HepG2 (cell line): ENCODE measurements at regions not wholly inside any gene's neighbourhood (a gene's known extent, or its start where the extent isn't known, plus 50 kb on each side); places are given as distances from the start of the nearest gene placed in this dataset.

Experiments
- ATAC-seq: fragments of 200-7000 bp; cut with Tn5 transposase; 3 replicates; pipeline ENCODE4 v1.9.1; 2020; ENCODE audit warnings: mild to moderate bottlenecking, moderate library complexity
- BruUV-seq: library from RNA; stranded (reverse); fragments of 400-500 nt; replicated peaks from 2 replicates; lab custom pipeline; 2021; lab: Mats Ljungman, UMichigan
- CTCF ChIA-PET: fragments of 300-600 bp; formaldehyde crosslinking; extraction: SDS; loops from one replicate; lab custom pipeline; 2021; ENCODE audit warnings: low total read pairs, inconsistent platforms, low intra/inter-chr PET ratio; lab: Yijun Ruan, JAX
- POLR2A ChIA-PET: fragments of 350-600 bp; sonication (Branson Sonifier 250); formaldehyde crosslinking; loops from one replicate; lab custom pipeline; 2020; ENCODE audit warnings: antibody characterized with exemption, inconsistent platforms; lab: Yijun Ruan, JAX
- DNase-seq: peaks from one replicate; pipeline ENCODE4 v3.0.0-alpha.2; 2015; ENCODE audit warnings: low spot score
- FAIRE-seq: peaks from 3 replicates; lab custom pipeline; 2011; peaks lifted over from hg19 to GRCh38; lab: Jason Lieb, UNC
- H2AFZ ChIP-seq: one replicate; pipeline ENCODE4 v1.6.1; 2011; ENCODE audit warnings: low read length, inconsistent platforms
- H3K27ac ChIP-seq: fragments of 300-600 bp; 3 replicates; pipeline ENCODE4 v1.8.0; 2011; ENCODE audit warnings: mixed run types, mild to moderate bottlenecking, mixed read lengths, low read length, inconsistent platforms; ENCODE audit not compliant: insufficient read depth; ENCODE audit errors: extremely low read length
- H3K27me3 ChIP-seq, 2 experiments: fragments of 200-600 bp in 1 of 2; 2 replicates in 1 of 2; 3 replicates in 1 of 2; pipeline versions ENCODE4 v1.6.0 to v1.8.0; 2011; ENCODE audit warnings: low read length in 2 of 2, mild to moderate bottlenecking in 2 of 2, moderate library complexity in 2 of 2, inconsistent platforms in 1 of 2; ENCODE audit not compliant: insufficient read depth in 2 of 2, control insufficient read depth in 1 of 2
- H3K36me3 ChIP-seq, 2 experiments: fragments of 200-600 bp in 1 of 2; replicated peaks in 1 of 2; 2 replicates in 1 of 2; 3 replicates in 1 of 2; pipeline versions ENCODE4 v1.5.1 to v1.8.0; 2011; ENCODE audit warnings: low read length in 2 of 2, inconsistent platforms in 1 of 2; ENCODE audit not compliant: insufficient read depth in 2 of 2, control insufficient read depth in 1 of 2
- H3K4me1 ChIP-seq: 2 replicates; pipeline ENCODE4 v1.5.1; 2012; ENCODE audit warnings: low read length, inconsistent platforms; ENCODE audit not compliant: insufficient read depth
- H3K4me2 ChIP-seq: 2 replicates; pipeline ENCODE4 v1.6.0; 2011; ENCODE audit warnings: low read depth, low read length, inconsistent platforms
- H3K4me3 ChIP-seq, 3 experiments: fragments of 200-600 bp in 1 of 3; sonication (generic), shearing (Covaris generic) in 1 of 3; replicated peaks in 1 of 3; 2 replicates each; pipeline ENCODE4 v1.5.1; 2011 to 2016; ENCODE audit warnings: low read length in 3 of 3, inconsistent platforms in 2 of 3, low read depth in 2 of 3, mild to moderate bottlenecking in 2 of 3, control low read depth in 1 of 3, mixed read lengths in 1 of 3; ENCODE audit not compliant: insufficient read depth in 1 of 3
- H3K79me2 ChIP-seq: one replicate; pipeline ENCODE4 v1.6.1; 2011; ENCODE audit warnings: low read length, inconsistent platforms; ENCODE audit not compliant: insufficient read depth
- H3K9ac ChIP-seq: 2 replicates; pipeline ENCODE4 v1.6.0; 2011; ENCODE audit warnings: mild to moderate bottlenecking, low read depth, low read length, inconsistent platforms; ENCODE audit not compliant: insufficient read depth
- H3K9me3 ChIP-seq: 2 replicates; pipeline ENCODE4 v1.5.1; 2012; ENCODE audit warnings: mild to moderate bottlenecking, low read length
- H4K20me1 ChIP-seq: 2 replicates; pipeline ENCODE4 v1.6.0; 2011; ENCODE audit warnings: inconsistent platforms, mild to moderate bottlenecking, low read length, moderate library complexity; ENCODE audit not compliant: insufficient read depth
- ADNP ChIP-seq: sonication (generic); formaldehyde crosslinking; IDR thresholded peaks from 2 replicates; pipeline ENCODE4 v1.4.0; 2020; ENCODE audit warnings: missing genetic modification reagents
- CEBPB ChIP-seq: IDR thresholded peaks from 2 replicates; pipeline ENCODE4 v1.6.1; 2011; ENCODE audit warnings: low read depth, low read length, improper control_type of control experiment, borderline replicate concordance
- DPF2 ChIP-seq: sonication (generic); formaldehyde crosslinking; IDR thresholded peaks from 2 replicates; pipeline ENCODE4 v1.4.0; 2020; ENCODE audit warnings: mild to moderate bottlenecking, low read depth, missing genetic modification reagents, borderline replicate concordance
- GATA4 ChIP-seq: sonication (generic); IDR thresholded peaks from 2 replicates; pipeline ENCODE4 v1.6.1; 2016; ENCODE audit warnings: antibody characterized with exemption, low read depth, borderline replicate concordance
- HDAC2 ChIP-seq: sonication (generic); formaldehyde crosslinking; IDR thresholded peaks from 2 replicates; pipeline ENCODE4 v1.4.0; 2020; ENCODE audit warnings: missing genetic modification reagents
- MBNL3 ChIP-seq: fragments of 250-450 bp; sonication (Bioruptor Pico); conservative IDR thresholded peaks from 2 replicates; pipeline ENCODE4 v1.8.0; 2022; ENCODE audit warnings: mild to moderate bottlenecking, inconsistent platforms
- MTA3 ChIP-seq: sonication (generic); formaldehyde crosslinking; IDR thresholded peaks from 2 replicates; pipeline ENCODE4 v1.4.0; 2020; ENCODE audit warnings: missing genetic modification reagents
- NPAS2 ChIP-seq: sonication (generic); formaldehyde crosslinking; IDR thresholded peaks from 2 replicates; pipeline ENCODE4 v1.8.0; 2022; ENCODE audit warnings: mild to moderate bottlenecking, missing genetic modification reagents, borderline replicate concordance
- POLR2G ChIP-seq: fragments of 200-400 bp; formaldehyde crosslinking; IDR thresholded peaks from 2 replicates; pipeline ENCODE4 v1.6.1; 2018; ENCODE audit warnings: mild to moderate bottlenecking, low read depth, low read length, moderate library complexity
- REXO4 ChIP-seq: sonication (generic); formaldehyde crosslinking; IDR thresholded peaks from 2 replicates; pipeline ENCODE4 v1.8.0; 2022; ENCODE audit warnings: missing genetic modification reagents, mild to moderate bottlenecking, borderline replicate concordance
- SOX5 ChIP-seq: IDR thresholded peaks from 2 replicates; pipeline ENCODE4 v1.6.1; 2016; ENCODE audit warnings: borderline replicate concordance
- TEF ChIP-seq: sonication (generic); formaldehyde crosslinking; IDR thresholded peaks from 2 replicates; pipeline ENCODE4 v1.5.0; 2020; ENCODE audit warnings: missing genetic modification reagents
- U2AF2 ChIP-seq: fragments of 200-400 bp; formaldehyde crosslinking; IDR thresholded peaks from 2 replicates; pipeline ENCODE4 v1.6.1; 2017; ENCODE audit warnings: low read depth, mild to moderate bottlenecking, low read length
- YEATS4 ChIP-seq: sonication (generic); formaldehyde crosslinking; IDR thresholded peaks from 2 replicates; pipeline ENCODE4 v1.4.0; 2020; ENCODE audit warnings: missing genetic modification reagents, borderline replicate concordance
- WGBS: methylation state at CpG from one replicate; pipeline ENCODE4 v1.1.6; 2017; ENCODE audit warnings: low lambda C conversion rate; 5-methylcytosine and 5-hydroxymethylcytosine counted together
- in situ Hi-C: cut with HindIII; loops from 2 replicates; pipeline ENCODE4 v1.10.0; 2017; ENCODE audit warnings: low pct_unique_long_range_greater_than_20kb; ENCODE audit not compliant: extremely low pct_ligation_motif_present
- intact Hi-C: fragments of 100-400 bp; cut with micrococcal nuclease; formaldehyde crosslinking; loops from one replicate; pipeline ENCODE4 v1.10.0; 2022; ENCODE audit not compliant: unreplicated experiment
- TF ChIP-seq, protein P1 (sequence below): sonication (generic); formaldehyde crosslinking; IDR thresholded peaks from 2 replicates; pipeline ENCODE4 v1.4.0; 2020; ENCODE audit warnings: mild to moderate bottlenecking, missing genetic modification reagents
- TF ChIP-seq, protein P2 (sequence below): sonication (generic); formaldehyde crosslinking; conservative IDR thresholded peaks from 2 replicates; pipeline ENCODE4 v1.4.0; 2020; ENCODE audit warnings: missing genetic modification reagents
- TF ChIP-seq, protein P3 (sequence below): sonication (generic); formaldehyde crosslinking; IDR thresholded peaks from 2 replicates; pipeline ENCODE4 v1.4.0; 2020; ENCODE audit warnings: missing genetic modification reagents, borderline replicate concordance
- TF ChIP-seq, protein P4 (sequence below): IDR thresholded peaks from 2 replicates; pipeline ENCODE4 v1.6.1; 2016; ENCODE audit warnings: control low read depth

- intact Hi-C loops (no loop called here), in situ Hi-C loops (no loop called here)
- ChIA-PET CTCF (no interaction called here), POLR2A (no interaction called here)
- no peaks in the 10 kb centered on the region for H3K4me1 ChIP-seq
- no peaks in the 10 kb centered on the region for H3K79me2 ChIP-seq
- no peak overlapping the region for H3K9ac ChIP-seq
- H3K9me3 ChIP-seq: no peaks in the 10 kb centered on the region
- no peaks in the 10 kb centered on the region for H3K27me3 ChIP-seq
- no peaks in the 10 kb centered on the region for H4K20me1 ChIP-seq
- H3K4me2 ChIP-seq: no peak overlapping the region
- DNase-seq (no peak), ATAC-seq (no peak), FAIRE-seq (no peak)
- H3K4me3 ChIP-seq: no peak overlapping the region
- no peak overlapping the region for H2AFZ ChIP-seq
- BruUV-seq: no TSS peak
- H3K27ac ChIP-seq: no peak overlapping the region
- 0% methylated on average over 2 of the region's 2 CpGs for WGBS
- no peaks in the 10 kb centered on the region for H3K36me3 ChIP-seq
- no peak for TF ChIP-seq U2AF2
- TF ChIP-seq, protein P1, sequence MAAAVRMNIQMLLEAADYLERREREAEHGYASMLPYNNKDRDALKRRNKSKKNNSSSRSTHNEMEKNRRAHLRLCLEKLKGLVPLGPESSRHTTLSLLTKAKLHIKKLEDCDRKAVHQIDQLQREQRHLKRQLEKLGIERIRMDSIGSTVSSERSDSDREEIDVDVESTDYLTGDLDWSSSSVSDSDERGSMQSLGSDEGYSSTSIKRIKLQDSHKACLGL (CRISPR knock-in tag): no peak
- no peak for TF ChIP-seq DPF2 (CRISPR knock-in tag)
- TF ChIP-seq, protein P2, sequence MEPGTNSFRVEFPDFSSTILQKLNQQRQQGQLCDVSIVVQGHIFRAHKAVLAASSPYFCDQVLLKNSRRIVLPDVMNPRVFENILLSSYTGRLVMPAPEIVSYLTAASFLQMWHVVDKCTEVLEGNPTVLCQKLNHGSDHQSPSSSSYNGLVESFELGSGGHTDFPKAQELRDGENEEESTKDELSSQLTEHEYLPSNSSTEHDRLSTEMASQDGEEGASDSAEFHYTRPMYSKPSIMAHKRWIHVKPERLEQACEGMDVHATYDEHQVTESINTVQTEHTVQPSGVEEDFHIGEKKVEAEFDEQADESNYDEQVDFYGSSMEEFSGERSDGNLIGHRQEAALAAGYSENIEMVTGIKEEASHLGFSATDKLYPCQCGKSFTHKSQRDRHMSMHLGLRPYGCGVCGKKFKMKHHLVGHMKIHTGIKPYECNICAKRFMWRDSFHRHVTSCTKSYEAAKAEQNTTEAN (CRISPR knock-in tag): no peak
- TF ChIP-seq, protein P3, sequence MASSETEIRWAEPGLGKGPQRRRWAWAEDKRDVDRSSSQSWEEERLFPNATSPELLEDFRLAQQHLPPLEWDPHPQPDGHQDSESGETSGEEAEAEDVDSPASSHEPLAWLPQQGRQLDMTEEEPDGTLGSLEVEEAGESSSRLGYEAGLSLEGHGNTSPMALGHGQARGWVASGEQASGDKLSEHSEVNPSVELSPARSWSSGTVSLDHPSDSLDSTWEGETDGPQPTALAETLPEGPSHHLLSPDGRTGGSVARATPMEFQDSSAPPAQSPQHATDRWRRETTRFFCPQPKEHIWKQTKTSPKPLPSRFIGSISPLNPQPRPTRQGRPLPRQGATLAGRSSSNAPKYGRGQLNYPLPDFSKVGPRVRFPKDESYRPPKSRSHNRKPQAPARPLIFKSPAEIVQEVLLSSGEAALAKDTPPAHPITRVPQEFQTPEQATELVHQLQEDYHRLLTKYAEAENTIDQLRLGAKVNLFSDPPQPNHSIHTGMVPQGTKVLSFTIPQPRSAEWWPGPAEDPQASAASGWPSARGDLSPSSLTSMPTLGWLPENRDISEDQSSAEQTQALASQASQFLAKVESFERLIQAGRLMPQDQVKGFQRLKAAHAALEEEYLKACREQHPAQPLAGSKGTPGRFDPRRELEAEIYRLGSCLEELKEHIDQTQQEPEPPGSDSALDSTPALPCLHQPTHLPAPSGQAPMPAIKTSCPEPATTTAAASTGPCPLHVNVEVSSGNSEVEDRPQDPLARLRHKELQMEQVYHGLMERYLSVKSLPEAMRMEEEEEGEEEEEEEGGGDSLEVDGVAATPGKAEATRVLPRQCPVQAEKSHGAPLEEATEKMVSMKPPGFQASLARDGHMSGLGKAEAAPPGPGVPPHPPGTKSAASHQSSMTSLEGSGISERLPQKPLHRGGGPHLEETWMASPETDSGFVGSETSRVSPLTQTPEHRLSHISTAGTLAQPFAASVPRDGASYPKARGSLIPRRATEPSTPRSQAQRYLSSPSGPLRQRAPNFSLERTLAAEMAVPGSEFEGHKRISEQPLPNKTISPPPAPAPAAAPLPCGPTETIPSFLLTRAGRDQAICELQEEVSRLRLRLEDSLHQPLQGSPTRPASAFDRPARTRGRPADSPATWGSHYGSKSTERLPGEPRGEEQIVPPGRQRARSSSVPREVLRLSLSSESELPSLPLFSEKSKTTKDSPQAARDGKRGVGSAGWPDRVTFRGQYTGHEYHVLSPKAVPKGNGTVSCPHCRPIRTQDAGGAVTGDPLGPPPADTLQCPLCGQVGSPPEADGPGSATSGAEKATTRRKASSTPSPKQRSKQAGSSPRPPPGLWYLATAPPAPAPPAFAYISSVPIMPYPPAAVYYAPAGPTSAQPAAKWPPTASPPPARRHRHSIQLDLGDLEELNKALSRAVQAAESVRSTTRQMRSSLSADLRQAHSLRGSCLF: no peak
- TF ChIP-seq GATA4: no peak
- no peak for TF ChIP-seq REXO4 (CRISPR knock-in tag)
- no peak for TF ChIP-seq SOX5 (CRISPR knock-in tag)
- TF ChIP-seq, protein P4, sequence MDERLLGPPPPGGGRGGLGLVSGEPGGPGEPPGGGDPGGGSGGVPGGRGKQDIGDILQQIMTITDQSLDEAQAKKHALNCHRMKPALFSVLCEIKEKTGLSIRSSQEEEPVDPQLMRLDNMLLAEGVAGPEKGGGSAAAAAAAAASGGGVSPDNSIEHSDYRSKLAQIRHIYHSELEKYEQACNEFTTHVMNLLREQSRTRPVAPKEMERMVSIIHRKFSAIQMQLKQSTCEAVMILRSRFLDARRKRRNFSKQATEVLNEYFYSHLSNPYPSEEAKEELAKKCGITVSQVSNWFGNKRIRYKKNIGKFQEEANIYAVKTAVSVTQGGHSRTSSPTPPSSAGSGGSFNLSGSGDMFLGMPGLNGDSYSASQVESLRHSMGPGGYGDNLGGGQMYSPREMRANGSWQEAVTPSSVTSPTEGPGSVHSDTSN: no peak
- no peak for TF ChIP-seq NPAS2
- no peak for TF ChIP-seq ADNP
- TF ChIP-seq TEF (CRISPR knock-in tag): no peak
- TF ChIP-seq POLR2G: no peak
- no peak for TF ChIP-seq YEATS4
- TF ChIP-seq HDAC2: no peak
- TF ChIP-seq MTA3 (CRISPR knock-in tag): no peak
- TF ChIP-seq MBNL3 (CRISPR knock-in tag): no peak
- no peak for TF ChIP-seq CEBPB
Measured at GRCh38 chr6:98458708-98459107, 375.7 kb upstream of the POU3F2 start.
